HEK293 (cell line): ENCODE measurements at regions not wholly inside any gene's neighbourhood (a gene's known extent, or its start where the extent isn't known, plus 50 kb on each side); places are given as distances from the start of the nearest gene placed in this dataset.

Experiments used
- CTCF ChIA-PET: fragments of 350-600 bp; formaldehyde crosslinking; extraction: SDS; loops from one replicate; lab custom pipeline; 2021; ENCODE audit warnings: antibody characterized with exemption; lab: Yijun Ruan, JAX
- POLR2A ChIA-PET: fragments of 300-600 bp; formaldehyde crosslinking; extraction: SDS; loops from one replicate; lab custom pipeline; 2020; ENCODE audit warnings: antibody characterized with exemption, inconsistent platforms; lab: Yijun Ruan, JAX
- H3K27ac ChIP-seq: fragments of 200-500 bp; sonication (Bioruptor generic); 2 replicates; pipeline ENCODE4 v1.5.1; 2014; ENCODE audit warnings: low read depth, low read length, control low read depth, inconsistent platforms; ENCODE audit errors: extremely low read depth
- H3K36me3 ChIP-seq, 2 experiments: fragments of 200-500 bp in 1 of 2; sonication (Bioruptor generic) in 1 of 2; 1 replicate in 1 of 2; 2 replicates in 1 of 2; pipeline ENCODE4 v1.5.1; 2014 to 2017; ENCODE audit warnings: inconsistent platforms in 2 of 2, low read length in 2 of 2; ENCODE audit not compliant: control insufficient read depth in 2 of 2, insufficient read depth in 1 of 2
- H3K4me1 ChIP-seq: fragments of 200-500 bp; sonication (Bioruptor generic); 2 replicates; pipeline ENCODE4 v1.5.1; 2014; ENCODE audit warnings: mild to moderate bottlenecking, low read length, inconsistent platforms; ENCODE audit not compliant: control insufficient read depth, insufficient read depth
- H3K4me3 ChIP-seq: 2 replicates; pipeline ENCODE4 v1.5.1; 2011; ENCODE audit warnings: low read depth, mild to moderate bottlenecking, control low read depth, low read length, moderate library complexity
- H3K9me3 ChIP-seq: fragments of 200-500 bp; sonication (Bioruptor generic); 2 replicates; pipeline ENCODE4 v1.5.1; 2014; ENCODE audit warnings: low read depth, low read length, inconsistent platforms; ENCODE audit not compliant: control insufficient read depth, insufficient read depth
- GLI2 ChIP-seq: fragments of 450-650 bp; formaldehyde crosslinking; IDR thresholded peaks from 2 replicates; pipeline ENCODE4; 2017; ENCODE audit warnings: missing biosample characterization, missing genetic modification characterization, low read depth, borderline replicate concordance
- KLF1 ChIP-seq: fragments of 450-650 bp; formaldehyde crosslinking; IDR thresholded peaks from 2 replicates; pipeline ENCODE4 v1.5.1; 2016; ENCODE audit warnings: missing biosample characterization, missing genetic modification characterization
- MYNN ChIP-seq: fragments of 450-650 bp; formaldehyde crosslinking; IDR thresholded peaks from 2 replicates; pipeline ENCODE4 v1.5.1; 2016; ENCODE audit warnings: missing biosample characterization, missing genetic modification characterization, borderline replicate concordance
- MZF1 ChIP-seq: fragments of 450-650 bp; formaldehyde crosslinking; IDR thresholded peaks from 2 replicates; pipeline ENCODE4 v1.5.1; 2017; ENCODE audit warnings: missing biosample characterization, missing genetic modification characterization, borderline replicate concordance
- SCRT1 ChIP-seq: fragments of 450-650 bp; formaldehyde crosslinking; IDR thresholded peaks from 2 replicates; pipeline ENCODE4 v1.5.1; 2016; ENCODE audit warnings: missing biosample characterization, missing genetic modification characterization, borderline replicate concordance
- SCRT2 ChIP-seq: fragments of 450-650 bp; formaldehyde crosslinking; IDR thresholded peaks from 2 replicates; pipeline ENCODE4 v1.5.1; 2016; ENCODE audit warnings: missing biosample characterization, missing genetic modification characterization
- ZFP3 ChIP-seq: fragments of 450-650 bp; formaldehyde crosslinking; IDR thresholded peaks from 2 replicates; pipeline ENCODE4 v1.5.1; 2016; ENCODE audit warnings: low read depth, missing biosample characterization, missing genetic modification characterization
- ZNF146 ChIP-seq: fragments of 450-650 bp; formaldehyde crosslinking; IDR thresholded peaks from 2 replicates; pipeline ENCODE4 v1.5.1; 2016; ENCODE audit warnings: missing biosample characterization, missing genetic modification characterization
- ZNF157 ChIP-seq: fragments of 450-650 bp; formaldehyde crosslinking; IDR thresholded peaks from 2 replicates; pipeline ENCODE4 v1.5.1; 2016; ENCODE audit warnings: missing biosample characterization, missing genetic modification characterization
- ZNF174 ChIP-seq: fragments of 450-650 bp; formaldehyde crosslinking; IDR thresholded peaks from 2 replicates; pipeline ENCODE4 v1.5.0; 2017; ENCODE audit warnings: missing biosample characterization, mild to moderate bottlenecking, missing genetic modification characterization
- ZNF211 ChIP-seq: fragments of 450-650 bp; formaldehyde crosslinking; IDR thresholded peaks from 2 replicates; pipeline ENCODE4 v1.5.1; 2016; ENCODE audit warnings: low read depth, missing biosample characterization, missing genetic modification characterization
- ZNF274 ChIP-seq, 2 experiments: fragments of 200-500 bp in 1 of 2; fragments of 450-650 bp in 1 of 2; sonication (Bioruptor generic) in 1 of 2; formaldehyde crosslinking in 1 of 2; IDR thresholded peaks; 2 replicates each; pipeline versions ENCODE4 v1.5.1 to v1.6.1; 2014 to 2016; ENCODE audit warnings: borderline replicate concordance in 1 of 2, inconsistent platforms in 1 of 2, low read length in 1 of 2, missing biosample characterization in 1 of 2, missing genetic modification characterization in 1 of 2
- ZNF292 ChIP-seq: fragments of 450-650 bp; formaldehyde crosslinking; IDR thresholded peaks from 2 replicates; pipeline ENCODE4 v1.5.1; 2016; ENCODE audit warnings: low read depth, missing biosample characterization, missing genetic modification characterization, borderline replicate concordance
- ZNF354C ChIP-seq: fragments of 450-650 bp; formaldehyde crosslinking; IDR thresholded peaks from 2 replicates; pipeline ENCODE4 v1.5.1; 2016; ENCODE audit warnings: missing biosample characterization, missing genetic modification characterization, low read depth, borderline replicate concordance
- ZNF514 ChIP-seq: fragments of 450-650 bp; formaldehyde crosslinking; IDR thresholded peaks from 2 replicates; pipeline ENCODE4 v1.5.1; 2016; ENCODE audit warnings: missing biosample characterization, missing genetic modification characterization
- ZNF560 ChIP-seq: fragments of 450-650 bp; formaldehyde crosslinking; IDR thresholded peaks from 2 replicates; pipeline ENCODE4 v1.5.1; 2017; ENCODE audit warnings: missing biosample characterization, missing genetic modification characterization, borderline replicate concordance
- ZNF596 ChIP-seq: fragments of 450-650 bp; IDR thresholded peaks from 2 replicates; pipeline ENCODE4 v1.5.0; 2018; ENCODE audit warnings: missing biosample characterization, mild to moderate bottlenecking, missing genetic modification characterization, moderate library complexity
- ZNF658 ChIP-seq: fragments of 450-650 bp; formaldehyde crosslinking; IDR thresholded peaks from 2 replicates; pipeline ENCODE4; 2016; ENCODE audit warnings: missing biosample characterization, missing genetic modification characterization
- ZSCAN30 ChIP-seq: fragments of 450-650 bp; IDR thresholded peaks from 2 replicates; pipeline ENCODE4 v1.5.1; 2018; ENCODE audit warnings: missing biosample characterization, mild to moderate bottlenecking, missing genetic modification characterization, moderate library complexity
- TF ChIP-seq, protein P1 (sequence below): fragments of 450-650 bp; formaldehyde crosslinking; IDR thresholded peaks from 2 replicates; pipeline ENCODE4 v1.5.1; 2016; ENCODE audit warnings: missing biosample characterization, missing genetic modification characterization, borderline replicate concordance
- TF ChIP-seq, protein P2 (sequence below): fragments of 450-650 bp; formaldehyde crosslinking; IDR thresholded peaks from 2 replicates; pipeline ENCODE4 v1.5.1; 2016; ENCODE audit warnings: missing biosample characterization, missing genetic modification characterization
- TF ChIP-seq, protein P3 (sequence below): fragments of 450-650 bp; formaldehyde crosslinking; IDR thresholded peaks from 2 replicates; pipeline ENCODE4 v1.5.1; 2016; ENCODE audit warnings: missing biosample characterization, missing genetic modification characterization

DNA sequence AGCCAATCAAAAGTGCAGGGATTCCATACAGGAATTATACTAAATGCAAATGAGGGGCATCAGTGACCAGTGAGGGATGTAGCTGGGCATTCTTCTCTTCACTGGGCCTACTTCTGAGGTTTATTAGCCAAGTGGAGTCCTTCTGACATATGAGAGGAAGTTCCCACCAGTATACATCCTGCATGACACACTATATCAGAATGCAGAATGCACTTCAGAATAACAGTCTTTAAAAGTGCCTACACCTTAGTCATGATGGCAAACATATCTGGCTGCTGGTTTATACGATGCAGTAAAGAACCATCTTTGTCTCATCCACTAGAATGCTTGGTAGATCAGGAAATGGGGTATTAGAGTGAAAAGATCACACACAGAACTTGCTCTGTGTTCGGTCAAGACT lies 180.3 kb upstream of the PPARGC1A start:
- no peaks in the 10 kb centered on the region for H3K9me3 ChIP-seq
- ChIA-PET CTCF (no interaction called here), POLR2A (no interaction called here)
- no peak overlapping the region for H3K4me3 ChIP-seq
- no peaks in the 10 kb centered on the region for H3K4me1 ChIP-seq
- H3K27ac ChIP-seq, result no peak overlapping the region
- no peaks in the 10 kb centered on the region for H3K36me3 ChIP-seq
- TF ChIP-seq MYNN (tag by site-specific recombination) (0 out of 2 replicates have a peak, but pooled peaks have one; percentile 52), ZNF658 (tag by site-specific recombination) (no peak), ZSCAN30 (tag by site-specific recombination) (no peak), ZNF157 (no peak)

GRCh38 chr4:24067367-24068193 lies 177.7 kb upstream of the PPARGC1A start:
- POLR2A ChIA-PET, result no interaction called here
- Histone ChIP-seq H3K9me3 (no peaks in the 10 kb centered on the region), H3K4me1 (no peaks in the 10 kb centered on the region), H3K27ac (no peak overlapping the region), H3K36me3 (no peaks in the 10 kb centered on the region), H3K4me3 (no peak overlapping the region)
- TF ChIP-seq SCRT2 (tag by site-specific recombination) (peak; percentile 94), ZNF174 (tag by site-specific recombination) (no peak), SCRT1 (tag by site-specific recombination) (peak; percentile 65; the same call in 1 of the 2 replicates), ZNF211 (tag by site-specific recombination) (no peak)
- TF ChIP-seq, protein P1, sequence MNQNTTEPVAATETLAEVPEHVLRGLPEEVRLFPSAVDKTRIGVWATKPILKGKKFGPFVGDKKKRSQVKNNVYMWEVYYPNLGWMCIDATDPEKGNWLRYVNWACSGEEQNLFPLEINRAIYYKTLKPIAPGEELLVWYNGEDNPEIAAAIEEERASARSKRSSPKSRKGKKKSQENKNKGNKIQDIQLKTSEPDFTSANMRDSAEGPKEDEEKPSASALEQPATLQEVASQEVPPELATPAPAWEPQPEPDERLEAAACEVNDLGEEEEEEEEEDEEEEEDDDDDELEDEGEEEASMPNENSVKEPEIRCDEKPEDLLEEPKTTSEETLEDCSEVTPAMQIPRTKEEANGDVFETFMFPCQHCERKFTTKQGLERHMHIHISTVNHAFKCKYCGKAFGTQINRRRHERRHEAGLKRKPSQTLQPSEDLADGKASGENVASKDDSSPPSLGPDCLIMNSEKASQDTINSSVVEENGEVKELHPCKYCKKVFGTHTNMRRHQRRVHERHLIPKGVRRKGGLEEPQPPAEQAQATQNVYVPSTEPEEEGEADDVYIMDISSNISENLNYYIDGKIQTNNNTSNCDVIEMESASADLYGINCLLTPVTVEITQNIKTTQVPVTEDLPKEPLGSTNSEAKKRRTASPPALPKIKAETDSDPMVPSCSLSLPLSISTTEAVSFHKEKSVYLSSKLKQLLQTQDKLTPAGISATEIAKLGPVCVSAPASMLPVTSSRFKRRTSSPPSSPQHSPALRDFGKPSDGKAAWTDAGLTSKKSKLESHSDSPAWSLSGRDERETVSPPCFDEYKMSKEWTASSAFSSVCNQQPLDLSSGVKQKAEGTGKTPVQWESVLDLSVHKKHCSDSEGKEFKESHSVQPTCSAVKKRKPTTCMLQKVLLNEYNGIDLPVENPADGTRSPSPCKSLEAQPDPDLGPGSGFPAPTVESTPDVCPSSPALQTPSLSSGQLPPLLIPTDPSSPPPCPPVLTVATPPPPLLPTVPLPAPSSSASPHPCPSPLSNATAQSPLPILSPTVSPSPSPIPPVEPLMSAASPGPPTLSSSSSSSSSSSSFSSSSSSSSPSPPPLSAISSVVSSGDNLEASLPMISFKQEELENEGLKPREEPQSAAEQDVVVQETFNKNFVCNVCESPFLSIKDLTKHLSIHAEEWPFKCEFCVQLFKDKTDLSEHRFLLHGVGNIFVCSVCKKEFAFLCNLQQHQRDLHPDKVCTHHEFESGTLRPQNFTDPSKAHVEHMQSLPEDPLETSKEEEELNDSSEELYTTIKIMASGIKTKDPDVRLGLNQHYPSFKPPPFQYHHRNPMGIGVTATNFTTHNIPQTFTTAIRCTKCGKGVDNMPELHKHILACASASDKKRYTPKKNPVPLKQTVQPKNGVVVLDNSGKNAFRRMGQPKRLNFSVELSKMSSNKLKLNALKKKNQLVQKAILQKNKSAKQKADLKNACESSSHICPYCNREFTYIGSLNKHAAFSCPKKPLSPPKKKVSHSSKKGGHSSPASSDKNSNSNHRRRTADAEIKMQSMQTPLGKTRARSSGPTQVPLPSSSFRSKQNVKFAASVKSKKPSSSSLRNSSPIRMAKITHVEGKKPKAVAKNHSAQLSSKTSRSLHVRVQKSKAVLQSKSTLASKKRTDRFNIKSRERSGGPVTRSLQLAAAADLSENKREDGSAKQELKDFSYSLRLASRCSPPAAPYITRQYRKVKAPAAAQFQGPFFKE (tag by site-specific recombination), result no peak
- CTCF ChIA-PET, result interaction anchor here (0.6 kb wide), 1 partner anchor 354 kb away, joined by 3 read pairs; no protein-coding TSS in a partner anchor

DNA sequence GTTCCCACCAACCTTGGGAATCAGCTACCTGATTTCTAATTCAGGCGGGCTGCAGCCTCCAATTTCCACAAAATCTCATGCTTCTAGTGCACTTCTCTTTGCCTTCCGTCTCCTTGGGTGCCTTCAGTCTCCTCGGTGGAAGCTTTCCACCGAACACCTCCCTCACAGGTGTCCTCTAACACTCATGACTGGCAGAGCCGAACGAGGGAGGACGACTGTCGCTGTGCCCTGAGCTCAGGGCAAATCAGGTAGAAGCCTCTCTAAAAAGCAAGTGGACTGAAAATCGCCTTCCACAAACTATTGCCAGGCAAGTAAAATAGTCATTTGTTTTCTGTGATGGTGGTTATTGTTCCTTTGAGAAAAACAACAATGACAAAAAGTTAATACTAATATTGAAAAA lies 176.1 kb upstream of the PPARGC1A start:
- Histone ChIP-seq H3K36me3 (no peaks in the 10 kb centered on the region), H3K4me1 (no peaks in the 10 kb centered on the region), H3K4me3 (no peak overlapping the region), H3K9me3 (no peaks in the 10 kb centered on the region), H3K27ac (no peak overlapping the region)
- ChIA-PET CTCF (no interaction called here), POLR2A (no interaction called here)
- TF ChIP-seq, protein P2, sequence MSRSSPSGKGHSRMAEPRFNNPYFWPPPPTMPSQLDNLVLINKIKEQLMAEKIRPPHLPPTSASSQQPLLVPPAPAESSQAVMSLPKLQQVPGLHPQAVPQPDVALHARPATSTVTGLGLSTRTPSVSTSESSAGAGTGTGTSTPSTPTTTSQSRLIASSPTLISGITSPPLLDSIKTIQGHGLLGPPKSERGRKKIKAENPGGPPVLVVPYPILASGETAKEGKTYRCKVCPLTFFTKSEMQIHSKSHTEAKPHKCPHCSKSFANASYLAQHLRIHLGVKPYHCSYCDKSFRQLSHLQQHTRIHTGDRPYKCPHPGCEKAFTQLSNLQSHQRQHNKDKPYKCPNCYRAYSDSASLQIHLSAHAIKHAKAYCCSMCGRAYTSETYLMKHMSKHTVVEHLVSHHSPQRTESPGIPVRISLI (tag by site-specific recombination), result no peak
- TF ChIP-seq ZNF354C (tag by site-specific recombination) (no peak), GLI2 (no peak), ZNF274 (IDR thresholded peaks at IDR 0.05; ENCODE audit: low read length) (no peak), ZNF274 (tag by site-specific recombination; IDR thresholded peaks at IDR 0.05; ENCODE audit: borderline replicate concordance) (no peak), ZNF146 (tag by site-specific recombination) (no peak), MZF1 (tag by site-specific recombination) (no peak), ZFP3 (tag by site-specific recombination) (no peak), ZNF596 (tag by site-specific recombination) (no peak), ZNF292 (no peak), ZNF560 (tag by site-specific recombination) (no peak), KLF1 (tag by site-specific recombination) (no peak), ZNF514 (tag by site-specific recombination) (no peak)
- TF ChIP-seq, protein P3, sequence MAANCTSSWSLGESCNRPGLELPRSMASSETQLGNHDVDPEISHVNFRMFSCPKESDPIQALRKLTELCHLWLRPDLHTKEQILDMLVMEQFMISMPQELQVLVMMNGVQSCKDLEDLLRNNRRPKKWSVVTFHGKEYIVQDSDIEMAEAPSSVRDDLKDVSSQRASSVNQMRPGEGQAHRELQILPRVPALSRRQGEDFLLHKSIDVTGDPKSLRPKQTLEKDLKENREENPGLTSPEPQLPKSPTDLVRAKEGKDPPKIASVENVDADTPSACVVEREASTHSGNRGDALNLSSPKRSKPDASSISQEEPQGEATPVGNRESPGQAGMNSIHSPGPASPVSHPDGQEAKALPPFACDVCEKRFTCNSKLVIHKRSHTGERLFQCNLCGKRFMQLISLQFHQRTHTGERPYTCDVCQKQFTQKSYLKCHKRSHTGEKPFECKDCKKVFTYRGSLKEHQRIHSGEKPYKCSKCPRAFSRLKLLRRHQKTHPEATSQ, result no peak
